A673 (cell line): ENCODE measurements at regions not wholly inside any gene's neighbourhood (a gene's known extent, or its start where the extent isn't known, plus 50 kb on each side); places are given as distances from the start of the nearest gene placed in this dataset.

ENCODE experiments used
- BruUV-seq: library from RNA; stranded (reverse); fragments of 400-500 nt; replicated peaks from 2 replicates; lab custom pipeline; 2021; lab: Mats Ljungman, UMichigan
- CTCF ChIA-PET: fragments of 300-600 bp; sonication (Branson Sonifier 250); formaldehyde crosslinking; loops from one replicate; lab custom pipeline; 2022; ENCODE audit warnings: antibody characterized with exemption; lab: Charles Lee
- POLR2A ChIA-PET: fragments of 300-600 bp; sonication (Branson Sonifier 250); formaldehyde crosslinking; loops from one replicate; lab custom pipeline; 2022; ENCODE audit warnings: antibody characterized with exemption; ENCODE audit not compliant: low non-redundant PET; lab: Charles Lee
- DNase-seq: peaks from one replicate; pipeline ENCODE4 v3.0.0-alpha.2; 2015; ENCODE audit warnings: low spot score
- H3K27ac ChIP-seq: fragments of 200-600 bp; sonication (generic); 2 replicates; pipeline ENCODE4 v1.5.1; 2016; ENCODE audit warnings: mixed run types, low read depth, mild to moderate bottlenecking, mixed read lengths, antibody characterized with exemption, low read length; ENCODE audit not compliant: poor library complexity, severe bottlenecking
- H3K27me3 ChIP-seq: fragments of 200-600 bp; sonication (generic); replicated peaks from 2 replicates; pipeline ENCODE4 v1.6.1; 2017; ENCODE audit warnings: mixed run types, low read depth, mild to moderate bottlenecking, mixed read lengths, antibody characterized with exemption, low read length; ENCODE audit not compliant: insufficient read depth, poor library complexity
- H3K36me3 ChIP-seq: fragments of 200-600 bp; sonication (generic); 2 replicates; pipeline ENCODE4 v1.6.1; 2016; ENCODE audit warnings: mixed run types, mild to moderate bottlenecking, mixed read lengths, antibody characterized with exemption, low read length; ENCODE audit not compliant: insufficient read depth, poor library complexity, severe bottlenecking
- H3K4me1 ChIP-seq: fragments of 200-600 bp; sonication (generic); 2 replicates; pipeline ENCODE4 v1.6.1; 2017; ENCODE audit warnings: mixed run types, mild to moderate bottlenecking, mixed read lengths, antibody characterized with exemption, low read length; ENCODE audit not compliant: insufficient read depth, poor library complexity, severe bottlenecking
- H3K4me3 ChIP-seq: fragments of 200-600 bp; sonication (generic); 2 replicates; pipeline ENCODE4 v1.5.1; 2016; ENCODE audit warnings: low read depth, mixed run types, mild to moderate bottlenecking, mixed read lengths, low read length; ENCODE audit not compliant: poor library complexity, severe bottlenecking
- H3K9me3 ChIP-seq: fragments of 200-600 bp; sonication (generic); 2 replicates; pipeline ENCODE4 v1.6.1; 2016; ENCODE audit warnings: mixed run types, low read depth, mild to moderate bottlenecking, mixed read lengths, antibody characterized with exemption, low read length; ENCODE audit not compliant: poor library complexity, severe bottlenecking
- CTCF ChIP-seq: fragments of 300-800, 200-600 bp; sonication (generic); conservative IDR thresholded peaks from 2 replicates; pipeline ENCODE4 v1.5.1; 2017; ENCODE audit warnings: low read depth, mild to moderate bottlenecking, antibody characterized with exemption, low read length, moderate library complexity, mixed read lengths
- EZH2 ChIP-seq: fragments of 200-600 bp; sonication (generic); IDR thresholded peaks from 2 replicates; pipeline ENCODE4 v1.6.1; 2017; ENCODE audit warnings: borderline replicate concordance, low read depth, mild to moderate bottlenecking, mixed read lengths, antibody characterized with exemption, low read length; ENCODE audit not compliant: poor library complexity, severe bottlenecking
- intact Hi-C: fragments of 100-400 bp; cut with micrococcal nuclease; formaldehyde crosslinking; loops from one replicate; pipeline ENCODE4 v1.10.0; 2022; ENCODE audit not compliant: unreplicated experiment

GRCh38 chr9:105069696-105070095 is 141.7 kb upstream of the ABCA1 start:
- BruUV-seq = no TSS peak
- Histone ChIP-seq H3K4me3 (no peak overlapping the region), H3K9me3 (no peaks in the 10 kb centered on the region), H3K27ac (no peak overlapping the region), H3K27me3 (peaks cover 12% of the 10 kb centered on the region), H3K36me3 (no peaks in the 10 kb centered on the region), H3K4me1 (peaks cover 4% of the 10 kb centered on the region)
- CTCF ChIA-PET = no interaction called here
- DNase-seq = no peak
- no peak for TF ChIP-seq EZH2
- no peak for TF ChIP-seq CTCF
- intact Hi-C loops = no loop called here
- POLR2A ChIA-PET = no interaction called here

- H3K9me3 ChIP-seq = no peaks in the 10 kb centered on the region
- H3K4me3 ChIP-seq = no peak overlapping the region
- H3K27me3 ChIP-seq = peaks cover 8% of the 10 kb centered on the region
- intact Hi-C loops = no loop called here
- no peaks in the 10 kb centered on the region for H3K4me1 ChIP-seq
- no peak for DNase-seq
- ChIA-PET POLR2A (no interaction called here), CTCF (no interaction called here)
- H3K27ac ChIP-seq = no peak overlapping the region
- no peaks in the 10 kb centered on the region for H3K36me3 ChIP-seq
- no TSS peak for BruUV-seq
- TF ChIP-seq EZH2 (no peak), CTCF (no peak)
Observed at GRCh38 chr9:105070176-105070575, 142.2 kb upstream of the ABCA1 start.

- no peak for DNase-seq
- H3K27me3 ChIP-seq = no peaks in the 10 kb centered on the region
- no peaks in the 10 kb centered on the region for H3K9me3 ChIP-seq
- TF ChIP-seq EZH2 (no peak), CTCF (no peak)
- H3K4me3 ChIP-seq = no peak overlapping the region
- no peaks in the 10 kb centered on the region for H3K36me3 ChIP-seq
- POLR2A ChIA-PET = no interaction called here
- no peaks in the 10 kb centered on the region for H3K4me1 ChIP-seq
- intact Hi-C loops = no loop called here
- CTCF ChIA-PET = no interaction called here
- BruUV-seq = no TSS peak
- H3K27ac ChIP-seq = no peak overlapping the region
Observed at GRCh38 chr9:105072476-105072875, 144.5 kb upstream of the ABCA1 start.
